GM19467 (cell line): ENCODE measurements at regions not wholly inside any gene's neighbourhood (a gene's known extent, or its start where the extent isn't known, plus 50 kb on each side); places are given as distances from the start of the nearest gene placed in this dataset.

Experiments
- ATAC-seq: cut with Tn5 transposase; IDR thresholded peaks from one replicate; pipeline ENCODE4 v1.9.1; 2021; ENCODE audit warnings: mild to moderate bottlenecking, moderate library complexity; ENCODE audit not compliant: unreplicated experiment

DNA sequence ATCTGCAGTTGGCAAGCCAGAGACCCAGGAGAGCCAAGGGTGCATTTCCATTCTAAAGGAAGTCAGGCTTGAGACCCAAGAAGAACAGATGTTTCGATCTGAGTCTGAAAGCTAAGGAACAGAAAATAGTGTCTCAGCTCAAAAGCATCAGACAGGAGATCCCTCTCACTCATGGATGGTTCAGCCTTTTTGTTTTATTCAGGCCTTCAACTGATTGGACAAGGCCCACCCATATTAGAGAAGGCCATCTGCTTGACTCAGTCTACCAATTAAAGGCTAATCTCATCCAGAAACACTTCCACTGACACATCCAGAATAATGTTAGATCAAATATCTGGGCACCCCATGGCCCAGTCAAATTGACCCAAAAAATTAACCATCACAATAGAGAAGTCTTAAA is 255.0 kb downstream of the TXNL1 start:
- no peak for ATAC-seq

DNA sequence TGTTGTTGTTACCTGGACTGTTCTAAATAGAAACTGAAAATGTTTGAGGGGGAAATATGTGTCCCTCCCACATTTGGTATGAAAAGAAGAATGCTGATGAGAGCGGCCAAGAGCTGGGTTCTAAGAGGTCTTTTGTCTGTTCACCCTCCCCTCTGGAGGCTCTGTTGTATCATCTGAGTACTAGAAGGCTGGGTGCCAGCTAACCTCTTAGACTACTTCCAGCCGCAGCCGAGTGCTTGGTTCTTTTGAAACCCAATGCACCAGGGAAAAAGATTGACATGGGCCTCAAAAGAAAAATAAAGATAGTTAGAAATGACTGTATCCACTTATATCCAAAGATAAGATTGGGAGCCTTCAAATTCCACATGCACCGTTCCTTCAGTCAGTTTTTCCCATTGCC is 255.9 kb downstream of the TXNL1 start:
- no peak for ATAC-seq

DNA sequence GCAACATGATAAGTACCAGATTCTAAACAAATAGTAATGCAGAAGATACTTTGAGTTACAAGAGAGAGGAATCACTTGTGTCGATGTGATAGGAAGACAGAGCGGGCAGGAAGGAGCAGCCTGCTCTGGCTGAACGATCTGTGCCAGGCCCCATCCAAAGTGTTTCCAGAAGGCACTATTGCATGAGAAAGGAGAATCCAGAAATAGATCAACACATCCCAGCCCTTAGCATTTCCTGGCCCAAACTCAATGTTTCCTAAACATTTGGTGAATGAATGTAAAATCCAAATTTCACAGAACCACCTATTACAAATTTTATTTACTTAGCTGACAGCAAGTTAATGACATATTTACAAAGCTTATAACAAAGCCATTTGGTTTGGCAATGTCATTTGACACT is 257.2 kb downstream of the TXNL1 start:
- no peak for ATAC-seq

DNA sequence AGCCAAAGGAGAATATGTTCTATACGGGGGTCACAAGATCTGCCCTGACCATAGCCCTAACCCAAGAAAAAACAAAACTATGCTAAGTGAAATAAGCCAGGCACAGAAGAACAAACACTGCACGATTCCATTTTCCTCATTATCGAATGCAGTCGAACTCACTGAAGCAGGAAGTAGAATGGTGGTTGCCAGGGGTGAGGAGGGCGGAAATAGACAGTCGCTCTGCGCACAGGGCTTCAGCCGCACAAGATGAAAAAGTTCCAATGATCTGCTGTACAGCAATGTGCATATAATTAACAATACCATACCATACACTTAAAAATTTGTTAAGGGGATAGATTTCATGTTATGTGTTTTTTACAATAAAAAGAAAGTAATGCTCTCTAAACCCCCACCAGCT is 257.7 kb downstream of the TXNL1 start:
- no peak for ATAC-seq

DNA sequence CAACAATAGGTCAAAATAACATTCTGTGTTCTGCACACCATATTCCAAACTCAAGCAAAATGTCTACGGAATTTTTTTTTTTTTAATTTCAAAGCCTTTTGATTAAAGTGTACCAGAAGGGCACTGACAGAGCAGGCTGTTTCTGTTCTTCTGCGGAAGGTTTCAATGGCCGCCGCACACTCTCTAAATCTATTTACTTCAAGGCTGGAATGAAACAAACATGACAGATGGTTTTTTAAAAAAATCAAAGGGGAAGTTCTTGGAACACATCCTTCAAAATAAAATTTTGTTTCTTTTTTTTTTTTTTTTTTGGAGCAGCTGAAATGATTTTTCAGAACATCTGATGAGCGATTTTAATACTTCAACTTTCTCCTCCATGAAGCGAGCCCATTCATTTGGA is 259.1 kb downstream of the TXNL1 start:
- ATAC-seq = no peak

DNA sequence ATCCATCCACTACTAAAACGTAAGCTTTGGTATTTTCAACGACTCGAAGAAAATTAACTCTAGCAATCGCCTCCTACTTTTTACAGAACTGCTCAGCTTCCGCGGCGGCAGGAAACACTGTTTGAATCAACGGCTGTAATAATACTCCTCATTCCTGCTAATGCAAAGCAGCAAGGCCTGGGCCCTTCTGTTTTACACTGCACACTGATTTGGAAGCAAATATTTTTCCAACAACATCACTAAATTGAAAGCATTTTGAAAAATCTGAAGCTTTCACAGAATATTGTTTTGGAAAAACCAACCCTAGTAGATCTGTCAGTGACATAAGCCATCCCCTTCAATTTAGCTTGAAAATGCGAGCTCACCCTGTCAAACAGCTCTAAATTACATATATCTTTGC is 261.2 kb downstream of the TXNL1 start:
- no peak for ATAC-seq

DNA sequence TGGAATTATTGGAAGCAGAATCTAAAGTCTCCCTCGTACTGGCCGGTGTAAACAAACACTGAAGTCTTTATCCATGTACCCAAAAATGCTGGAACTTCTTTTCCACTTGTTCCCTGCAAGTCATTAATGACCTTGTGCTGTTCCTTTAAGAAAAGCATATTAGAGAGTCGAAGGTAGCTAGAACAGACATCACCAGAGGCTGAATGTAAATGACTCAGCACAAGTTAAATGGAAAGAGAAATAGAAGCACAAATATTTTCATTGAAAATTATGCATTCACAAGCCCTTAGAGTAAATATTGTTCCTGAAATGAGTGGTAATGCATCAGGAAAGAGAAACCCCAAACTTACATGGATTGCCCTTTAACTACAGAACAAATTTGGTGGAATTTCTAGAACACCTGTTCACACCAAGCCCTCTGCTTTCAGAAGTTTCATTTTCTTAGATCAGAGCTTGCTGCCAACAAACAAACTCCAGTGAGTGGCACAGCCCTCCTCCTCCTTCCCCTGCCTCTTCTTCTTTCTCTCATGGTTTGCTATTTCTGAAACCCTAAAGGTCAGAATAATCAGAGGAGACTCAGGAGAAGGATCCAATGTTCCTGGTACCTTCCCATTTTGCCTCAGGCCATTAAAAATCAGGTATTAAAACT is 264.3 kb downstream of the TXNL1 start:
- no peak for ATAC-seq

DNA sequence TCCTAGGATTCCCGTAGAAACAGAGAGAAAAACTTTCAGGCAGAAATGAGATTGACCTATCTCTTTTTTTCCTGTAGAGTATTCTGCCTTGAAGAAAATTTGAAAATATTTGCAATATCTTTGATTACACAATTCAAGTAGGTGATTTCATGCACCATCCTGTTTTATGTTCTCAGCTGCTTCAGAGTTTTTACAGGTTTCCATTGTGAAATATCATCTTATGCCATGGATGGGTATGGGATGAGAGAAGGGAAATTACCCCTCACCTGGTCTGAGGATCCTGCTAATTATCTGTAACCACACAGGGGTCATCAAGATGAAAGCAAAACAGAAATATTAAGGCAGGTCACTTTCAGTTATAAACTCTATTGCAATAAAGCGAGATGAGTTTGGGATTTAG is 264.8 kb downstream of the TXNL1 start:
- ATAC-seq = no peak

DNA sequence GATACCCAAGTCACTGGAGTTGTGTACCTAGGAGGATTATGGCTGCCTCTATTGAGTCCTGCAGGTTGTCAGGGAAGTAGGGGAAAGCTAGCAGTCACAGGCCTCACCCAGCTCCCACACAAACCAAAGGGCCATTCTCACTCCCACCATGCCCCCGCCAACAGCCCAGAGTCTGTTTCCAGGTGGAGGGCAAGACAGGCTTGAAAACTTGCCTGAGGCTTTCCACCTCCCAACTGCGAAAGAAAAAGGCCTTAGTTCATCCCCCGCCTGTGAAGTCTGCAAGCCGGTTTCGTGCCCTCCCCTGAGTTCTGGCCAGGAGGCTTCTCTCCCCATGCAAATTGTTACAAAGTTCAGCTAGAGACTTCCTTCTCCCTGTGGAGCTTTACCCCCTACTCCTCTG is 270.3 kb downstream of the TXNL1 start:
- ATAC-seq = no peak

DNA sequence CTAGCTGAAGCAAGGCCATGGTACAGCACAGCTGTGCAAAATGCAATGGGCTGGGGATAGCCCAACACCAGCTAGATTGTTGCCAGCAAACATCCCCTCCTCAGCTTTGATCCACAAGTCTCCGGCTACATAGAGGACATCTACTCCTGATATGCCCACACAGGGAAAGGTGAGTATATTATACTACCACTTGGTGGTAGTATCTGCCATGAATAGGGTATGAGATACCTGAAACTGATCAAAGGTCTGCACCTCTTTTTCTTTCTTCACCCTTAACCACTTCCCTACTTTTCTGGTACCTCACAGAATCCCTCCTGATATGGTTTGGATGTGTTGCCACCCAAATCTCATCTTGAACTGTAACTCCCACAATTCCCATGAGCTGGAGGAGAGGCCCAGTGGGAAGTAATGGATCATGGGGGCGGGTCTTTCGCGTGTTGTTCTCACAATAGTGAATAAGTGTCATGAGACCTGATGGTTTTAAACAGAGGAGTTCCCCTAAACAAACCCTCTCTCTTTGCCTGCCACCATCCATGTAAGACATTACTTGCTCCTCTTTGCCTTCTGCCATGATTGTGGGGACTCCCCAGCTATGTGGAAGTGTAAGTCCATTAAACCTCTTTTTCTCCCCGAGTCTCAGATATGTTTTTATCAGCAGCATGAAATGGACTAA is 279.6 kb downstream of the TXNL1 start:
- no peak for ATAC-seq

DNA sequence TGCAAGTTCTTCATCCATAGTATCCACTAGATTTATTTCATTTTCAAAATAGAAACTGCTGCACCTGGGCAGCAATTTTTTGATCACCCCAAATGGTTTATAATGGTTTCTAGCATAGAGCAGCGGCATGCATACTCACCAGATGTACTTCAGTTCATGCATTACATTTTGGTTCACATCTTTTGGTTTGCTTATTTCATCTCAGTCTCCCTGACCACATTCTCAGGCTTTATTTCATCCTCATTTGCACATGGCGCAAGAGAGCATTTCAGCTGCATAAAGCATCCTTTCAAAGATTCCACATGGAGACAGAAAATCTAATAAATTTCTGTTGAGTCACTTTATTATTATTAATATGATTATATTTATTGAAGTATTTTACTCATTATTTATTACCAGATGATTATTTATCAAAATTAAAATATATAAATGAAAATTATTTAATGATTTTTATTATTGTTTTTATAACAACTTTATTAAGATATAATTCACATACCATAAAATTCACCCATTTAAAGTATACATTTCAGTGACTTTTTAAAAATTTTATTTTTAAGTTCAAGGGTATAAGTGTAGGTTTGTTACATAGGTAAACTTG is 284.6 kb downstream of the TXNL1 start:
- no peak for ATAC-seq

DNA sequence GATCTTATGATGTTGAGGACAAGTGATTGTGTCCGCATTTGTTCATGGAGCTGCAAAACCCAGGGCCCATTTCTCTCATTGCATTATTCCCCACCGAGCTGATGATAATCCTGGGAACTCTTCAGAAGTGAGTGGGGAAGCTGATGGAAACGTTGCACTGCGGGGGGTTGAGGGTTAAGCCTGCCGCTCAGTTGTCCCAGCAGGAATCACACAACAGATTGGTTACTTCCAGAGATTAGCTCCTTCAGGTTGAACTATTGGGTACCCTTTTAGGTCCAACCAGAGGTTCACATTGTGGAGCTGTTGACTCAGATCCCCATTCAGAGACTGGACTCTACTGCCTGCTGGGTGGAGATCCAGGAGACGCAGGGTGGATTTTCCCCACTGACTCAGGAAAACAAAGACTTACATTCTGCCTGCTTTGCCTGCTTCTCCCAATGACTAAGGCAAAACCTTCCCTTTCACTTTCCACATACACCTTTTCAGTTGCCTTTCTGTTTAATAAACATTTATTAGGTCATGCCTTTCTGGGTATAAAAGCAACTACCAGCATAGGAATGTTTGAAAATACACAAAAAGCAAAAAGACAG is 286.4 kb downstream of the TXNL1 start:
- no peak for ATAC-seq

DNA sequence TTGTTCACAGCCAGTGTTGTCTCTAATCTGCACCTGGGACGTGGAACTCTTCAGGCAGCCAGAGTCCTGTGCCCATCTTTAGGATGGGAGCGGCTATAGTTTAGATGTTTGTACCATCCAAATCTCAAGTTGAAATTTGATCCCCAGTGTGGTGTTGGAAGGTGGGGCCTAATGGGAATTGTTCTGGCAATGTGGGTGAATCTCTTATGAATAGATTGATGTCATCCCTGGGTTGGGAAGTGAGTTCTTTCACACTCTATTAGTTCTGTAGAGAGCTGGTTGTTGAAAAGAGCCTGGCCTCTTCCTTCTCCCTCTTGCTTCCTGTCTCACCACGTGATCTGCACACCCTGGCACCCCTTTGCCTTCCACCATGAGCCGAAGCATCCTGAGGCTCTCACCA is 300.9 kb downstream of the TXNL1 start:
- no peak for ATAC-seq

DNA sequence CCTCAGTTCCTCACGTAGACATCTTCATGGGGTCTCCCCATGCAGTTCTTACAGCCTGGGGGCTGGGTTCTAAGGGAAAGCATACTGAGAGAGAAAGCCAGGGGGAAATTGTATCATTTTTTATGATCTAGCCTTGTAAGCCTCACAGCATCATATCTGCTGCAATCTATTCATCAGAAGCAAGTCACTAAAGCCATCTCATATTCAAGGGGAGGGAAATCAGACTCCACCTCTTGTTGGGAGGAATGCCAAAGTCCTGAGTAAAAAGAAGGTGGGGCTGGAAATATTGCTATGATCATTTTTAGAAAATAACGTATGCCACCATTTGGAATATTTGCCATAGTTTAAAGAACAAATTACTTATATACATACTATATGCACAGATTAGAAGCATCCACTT is 304.6 kb downstream of the TXNL1 start:
- no peak for ATAC-seq

DNA sequence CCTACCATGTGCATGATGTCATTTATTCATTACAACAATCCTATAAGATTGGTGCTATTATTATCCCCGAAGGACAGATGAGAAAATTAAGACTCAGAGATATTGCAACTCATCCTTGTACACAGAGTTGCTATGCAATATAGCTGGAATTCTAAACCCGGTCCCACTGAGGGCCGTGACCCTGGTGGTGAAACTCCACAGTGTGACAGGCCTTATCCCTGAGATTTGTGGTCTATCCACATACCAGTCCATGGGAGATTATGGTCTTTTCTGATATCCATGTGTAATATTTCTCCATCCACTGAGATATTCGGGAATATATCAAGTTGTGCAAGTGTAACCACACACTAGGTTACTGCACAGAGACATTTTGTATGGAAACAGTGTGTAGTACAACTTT is 305.2 kb downstream of the TXNL1 start:
- no peak for ATAC-seq

DNA sequence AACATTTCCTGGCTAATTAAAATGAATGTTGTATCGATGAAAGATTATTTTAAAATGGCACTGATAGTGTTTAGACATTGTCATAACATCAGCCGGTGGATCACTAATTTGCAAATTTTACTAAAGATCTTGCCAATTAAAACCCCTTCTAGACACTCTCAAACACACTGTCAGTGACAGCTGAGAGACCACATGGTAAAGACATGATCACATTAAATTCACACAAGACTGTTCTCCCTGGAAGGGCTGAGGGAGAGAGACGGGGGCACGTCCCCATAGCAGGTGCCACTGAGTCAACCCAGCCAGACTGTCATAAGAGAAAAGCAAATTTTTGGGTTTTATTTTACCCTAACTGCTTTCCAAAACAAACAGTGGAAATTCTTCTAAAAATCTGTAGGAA is 306.0 kb downstream of the TXNL1 start:
- ATAC-seq = no peak

DNA sequence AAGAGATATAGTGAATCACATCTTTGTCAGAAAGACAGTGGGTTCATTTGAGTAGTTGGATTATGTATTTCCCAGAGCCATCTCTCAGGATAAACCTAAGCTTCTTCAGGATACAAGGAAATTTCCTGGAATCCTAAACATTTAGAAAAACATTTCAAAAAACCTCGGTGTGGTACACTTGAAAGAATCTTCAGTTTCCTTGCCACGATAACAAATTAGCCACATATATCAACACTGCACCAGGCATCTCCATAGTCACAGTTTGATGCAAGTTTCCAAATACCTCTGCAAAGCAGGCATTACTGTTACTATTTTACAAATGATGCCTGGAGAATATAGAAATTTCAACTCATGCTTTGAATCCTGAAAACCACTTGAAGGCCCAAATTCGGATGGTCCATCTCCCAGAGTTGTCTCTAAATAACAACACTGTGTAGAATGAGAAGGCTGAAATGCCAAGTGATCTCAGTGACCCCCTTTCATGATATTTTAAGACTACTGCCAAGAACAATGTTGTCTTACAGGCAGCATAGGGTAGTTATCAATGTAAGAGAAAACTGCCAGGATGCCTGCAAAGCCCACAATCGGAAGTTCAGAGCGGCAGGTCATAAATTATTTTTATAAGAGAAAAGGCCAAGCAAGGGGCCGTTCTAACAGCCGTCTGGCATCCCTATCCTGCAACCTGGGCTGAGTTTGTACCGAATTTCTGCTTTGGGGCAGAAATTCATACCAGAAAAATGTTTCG is 307.9 kb downstream of the TXNL1 start:
- no peak for ATAC-seq

DNA sequence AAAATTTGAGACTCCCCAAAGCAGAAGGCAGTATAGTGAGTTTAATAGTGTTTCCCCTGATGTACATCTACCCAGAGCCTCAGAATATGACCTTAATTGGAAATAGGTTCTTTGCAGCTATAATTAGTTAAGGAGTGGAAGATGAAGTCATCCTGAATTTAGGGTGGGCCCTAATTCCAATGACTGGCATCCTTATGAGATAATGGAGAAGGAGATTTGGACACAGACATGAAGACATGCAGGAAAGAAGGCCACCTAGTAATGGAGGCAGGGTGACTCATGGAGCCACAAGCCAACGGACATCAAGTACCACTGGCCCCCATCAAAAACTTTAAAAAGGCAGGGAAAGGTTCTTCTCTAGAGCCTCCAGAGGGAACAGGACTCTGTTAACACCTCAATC is 308.9 kb downstream of the TXNL1 start:
- ATAC-seq = no peak

DNA sequence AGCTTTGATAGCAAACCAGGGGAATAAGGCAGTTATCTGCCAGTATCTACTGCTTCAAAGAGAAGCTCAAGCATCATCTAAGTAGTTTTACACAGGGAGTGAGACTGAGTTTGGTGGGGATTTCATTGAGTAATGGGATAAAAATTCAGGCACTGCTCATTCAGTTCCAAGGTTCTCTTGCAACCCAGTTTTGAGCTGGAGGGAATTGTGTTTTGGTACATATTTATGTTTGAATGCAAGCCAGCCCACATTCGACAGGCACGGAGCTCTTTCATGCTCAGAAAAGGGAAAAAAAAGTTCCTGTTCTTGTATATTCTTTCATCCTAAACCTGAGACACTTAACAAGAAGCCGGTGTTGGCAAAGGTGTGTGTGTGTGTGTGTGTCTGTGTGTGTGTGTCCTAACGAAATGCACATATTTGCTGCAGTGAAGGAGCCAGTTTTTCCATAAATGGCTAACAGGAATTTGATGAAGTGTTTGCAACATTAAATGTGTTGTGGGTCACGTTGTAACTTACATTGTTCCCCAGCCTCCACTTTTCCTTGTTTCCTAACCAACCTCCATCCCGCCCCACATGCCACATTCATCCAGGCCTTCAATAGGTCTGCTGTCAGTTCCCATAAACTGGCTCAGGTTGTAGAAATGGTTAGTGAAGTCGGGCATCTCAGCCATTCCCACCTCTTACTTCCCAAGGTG is 311.1 kb downstream of the TXNL1 start:
- no peak for ATAC-seq

DNA sequence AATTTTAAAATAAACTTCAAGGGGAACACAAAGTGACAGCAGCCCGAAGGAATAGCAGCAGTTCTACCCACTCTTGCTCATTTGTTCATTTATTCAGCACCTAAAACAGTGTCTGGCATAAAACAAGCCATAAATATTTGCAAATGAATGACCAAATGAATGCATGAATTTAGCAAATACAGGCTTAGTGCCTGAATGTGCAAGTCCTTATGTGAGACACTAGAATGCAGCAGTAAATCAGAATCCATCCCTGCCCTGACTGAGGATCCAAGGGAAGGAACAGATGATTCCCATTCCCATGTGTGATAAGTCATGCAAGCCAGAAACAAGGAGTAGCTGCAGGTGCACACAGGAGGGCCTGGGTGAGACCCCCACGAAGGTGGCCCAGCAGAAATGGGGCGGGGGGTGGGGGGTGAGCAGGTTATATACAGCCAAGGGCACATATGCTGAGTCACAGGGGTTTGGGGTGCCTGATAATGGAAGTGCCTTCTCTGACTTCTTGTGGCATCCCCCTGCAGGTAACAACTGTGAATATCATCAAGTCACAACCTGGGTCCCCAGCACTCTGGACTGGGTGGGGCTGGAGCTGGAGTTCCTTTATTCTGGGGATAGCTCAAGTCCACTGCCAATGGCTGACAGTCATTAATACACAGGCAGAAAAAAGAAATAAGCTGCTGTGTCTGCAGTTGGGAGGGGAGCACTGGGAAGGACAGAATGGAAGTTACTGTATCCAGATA is 311.9 kb downstream of the TXNL1 start:
- ATAC-seq = no peak
